Endothelial cell of umbilical vein (primary cell): ENCODE measurements at regions not wholly inside any gene's neighbourhood (a gene's known extent, or its start where the extent isn't known, plus 50 kb on each side); places are given as distances from the start of the nearest gene placed in this dataset.

ENCODE experiments used
- BruUV-seq: library from RNA; stranded (reverse); fragments of 400-500 nt; replicated peaks from 2 replicates; lab custom pipeline; 2021; lab: Mats Ljungman, UMichigan
- CTCF ChIA-PET: fragments of 300-600, 350-600 bp; sonication (Branson Sonifier 250); formaldehyde crosslinking; loops from one replicate; lab custom pipeline; 2021; ENCODE audit warnings: antibody characterized with exemption, inconsistent platforms; lab: Charles Lee
- POLR2A ChIA-PET: fragments of 300-600, 350-600 bp; sonication (Branson Sonifier 250); formaldehyde crosslinking; loops from one replicate; lab custom pipeline; 2021; ENCODE audit warnings: antibody characterized with exemption, inconsistent platforms; lab: Charles Lee
- DNase-seq: peaks from one replicate; pipeline ENCODE4 v3.0.0-alpha.2; 2011; ENCODE audit warnings: low read depth, low spot score
- FAIRE-seq: peaks from 2 replicates; lab custom pipeline; 2011; peaks lifted over from hg19 to GRCh38; lab: Jason Lieb, UNC
- H2AFZ ChIP-seq: 2 replicates; pipeline ENCODE4 v1.6.0; 2012; ENCODE audit warnings: low read depth, low read length, control low read depth, inconsistent platforms
- H3K27ac ChIP-seq: 2 replicates; pipeline ENCODE4 v1.5.1; 2011; ENCODE audit warnings: low read depth, mild to moderate bottlenecking, control low read depth, low read length, moderate library complexity; ENCODE audit not compliant: insufficient read depth
- H3K27me3 ChIP-seq, 2 experiments: 2 replicates each; pipeline versions ENCODE4 v1.6.0 to v1.6.1; 2011; ENCODE audit warnings: low read length in 2 of 2, mixed read lengths in 1 of 2; ENCODE audit not compliant: control insufficient read depth in 2 of 2, insufficient read depth in 2 of 2
- H3K36me3 ChIP-seq, 2 experiments: 2 replicates in 1 of 2; 3 replicates in 1 of 2; pipeline ENCODE4 v1.5.1; 2011; ENCODE audit warnings: low read length in 2 of 2, mild to moderate bottlenecking in 1 of 2, moderate library complexity in 1 of 2; ENCODE audit not compliant: control insufficient read depth in 2 of 2, insufficient read depth in 2 of 2; ENCODE audit errors: extremely low read depth in 1 of 2
- H3K4me1 ChIP-seq: 3 replicates; pipeline ENCODE4 v1.5.1; 2011; ENCODE audit warnings: mild to moderate bottlenecking, low read length; ENCODE audit not compliant: control insufficient read depth, insufficient read depth; ENCODE audit errors: extremely low read depth
- H3K4me2 ChIP-seq: 2 replicates; pipeline ENCODE4 v1.6.1; 2011; ENCODE audit warnings: low read length, control low read depth, mixed read lengths; ENCODE audit not compliant: insufficient read depth
- H3K4me3 ChIP-seq, 3 experiments: fragments of 200-600 bp in 1 of 3; sonication (generic), shearing (Covaris generic) in 1 of 3; replicated peaks in 1 of 3; 2 replicates each; pipeline ENCODE4 v1.5.1; 2011 to 2016; ENCODE audit warnings: control low read depth in 3 of 3, low read length in 3 of 3, mild to moderate bottlenecking in 2 of 3, inconsistent platforms in 1 of 3, low read depth in 1 of 3, moderate library complexity in 1 of 3; ENCODE audit not compliant: insufficient read depth in 1 of 3
- H3K79me2 ChIP-seq: 2 replicates; pipeline ENCODE4 v1.6.0; 2012; ENCODE audit warnings: low read length, inconsistent platforms; ENCODE audit not compliant: control insufficient read depth, insufficient read depth
- H3K9ac ChIP-seq: replicated peaks from 2 replicates; pipeline ENCODE3; 2011; ENCODE audit warnings: low read length, control low read depth; ENCODE audit not compliant: insufficient read depth; ENCODE audit errors: extremely low read depth
- H3K9me1 ChIP-seq: replicated peaks from 3 replicates; pipeline ENCODE4 v1.6.0; 2011; ENCODE audit warnings: mild to moderate bottlenecking, low read length; ENCODE audit not compliant: control insufficient read depth, insufficient read depth; ENCODE audit errors: extremely low read depth
- H3K9me3 ChIP-seq: replicated peaks from 2 replicates; pipeline ENCODE4 v1.5.1; 2012; ENCODE audit warnings: low read length, inconsistent platforms; ENCODE audit not compliant: control insufficient read depth, insufficient read depth
- H4K20me1 ChIP-seq: replicated peaks from 2 replicates; pipeline ENCODE3; 2011; ENCODE audit warnings: mild to moderate bottlenecking, low read length; ENCODE audit not compliant: control insufficient read depth, insufficient read depth; ENCODE audit errors: extremely low read depth
- EZH2 ChIP-seq: IDR thresholded peaks from 2 replicates; pipeline ENCODE4 v1.6.1; 2012; ENCODE audit warnings: borderline replicate concordance, low read depth, mild to moderate bottlenecking, moderate library complexity, low read length, inconsistent platforms; ENCODE audit not compliant: severe bottlenecking
- FOS ChIP-seq: IDR thresholded peaks from 2 replicates; pipeline ENCODE4 v1.6.1; 2011; ENCODE audit warnings: mild to moderate bottlenecking, low read length, moderate library complexity, borderline replicate concordance; ENCODE audit not compliant: insufficient read depth
- GATA2 ChIP-seq: IDR thresholded peaks from 2 replicates; pipeline ENCODE4 v1.7.0; 2011; ENCODE audit warnings: low read depth, mild to moderate bottlenecking, moderate library complexity, mixed read lengths, low read length; ENCODE audit not compliant: insufficient read length, insufficient read depth
- JUN ChIP-seq: IDR thresholded peaks from 2 replicates; pipeline ENCODE4 v1.6.1; 2011; ENCODE audit warnings: borderline replicate concordance, low read depth; ENCODE audit not compliant: insufficient read length, insufficient read depth
- MYC ChIP-seq: IDR thresholded peaks from one replicate; pipeline ENCODE4 v1.6.1; 2011; ENCODE audit warnings: mild to moderate bottlenecking, low read depth, low read length
- POLR2A ChIP-seq: IDR thresholded peaks from 2 replicates; pipeline ENCODE4 v1.6.1; 2012; ENCODE audit warnings: low read depth, mild to moderate bottlenecking, control low read depth, low read length
- POLR2AphosphoS5 ChIP-seq: IDR thresholded peaks from 2 replicates; pipeline ENCODE4 v1.6.1; 2012; ENCODE audit warnings: low read depth, mild to moderate bottlenecking, control low read depth, low read length, moderate library complexity; ENCODE audit not compliant: insufficient read depth
- dilution Hi-C: fragments of 300-500 bp; cut with MboI; formaldehyde crosslinking; loops from one replicate; pipeline ENCODE4 v1.15.0; 2019; ENCODE audit warnings: low sequenced_read_pairs; ENCODE audit not compliant: extremely low pct_ligation_motif_present
- intact Hi-C: fragments of 100-400 bp; cut with micrococcal nuclease; formaldehyde crosslinking; loops from one replicate; pipeline ENCODE4 v1.10.0; 2022
- TF ChIP-seq, protein P1 (sequence below): IDR thresholded peaks from 2 replicates; pipeline ENCODE4 v1.6.1; 2011; ENCODE audit not compliant: insufficient read depth, insufficient read length
- TF ChIP-seq, protein P2 (sequence below), 2 donors: IDR thresholded peaks; 1 replicate in 1 of 2; 2 replicates in 1 of 2; pipeline ENCODE4 v1.5.1; 2011; ENCODE audit warnings: low read length in 2 of 2, mild to moderate bottlenecking in 2 of 2, moderate library complexity in 2 of 2, control low read depth in 1 of 2, inconsistent platforms in 1 of 2, low read depth in 1 of 2; ENCODE audit not compliant: insufficient read depth in 1 of 2; ENCODE audit errors: extremely low read depth in 1 of 2

DNA sequence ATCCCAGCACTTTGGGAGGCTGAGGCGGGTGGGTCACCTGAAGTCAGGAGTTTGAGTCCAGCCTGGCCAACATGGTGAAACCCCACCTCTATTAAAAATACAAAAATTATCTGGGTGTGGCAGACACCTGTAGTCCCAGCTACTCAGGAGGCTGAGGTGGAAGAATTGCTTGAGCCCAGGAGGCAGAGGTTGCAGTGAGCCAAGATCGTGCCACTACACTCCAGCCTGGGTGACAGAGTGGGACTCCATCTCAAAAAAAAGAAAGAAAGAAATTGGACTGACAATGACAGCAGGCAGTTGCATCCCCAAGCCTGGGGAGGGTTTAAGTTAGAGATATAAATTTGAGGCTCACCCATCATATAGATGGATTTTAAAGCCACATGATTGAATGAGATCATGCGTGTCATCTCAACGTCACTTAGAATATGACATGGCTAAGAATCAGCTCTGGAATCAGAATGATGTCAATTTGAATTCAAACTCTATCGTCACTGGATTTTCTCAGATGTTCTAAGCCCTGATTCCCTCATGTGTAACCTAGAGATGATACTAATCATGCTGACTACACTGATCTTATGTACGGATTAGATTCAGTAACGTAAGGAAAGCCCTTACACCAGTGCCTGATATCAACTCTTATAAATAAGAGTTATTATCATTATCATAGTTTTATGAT lies 534.0 kb upstream of the JARID2 start:
- FAIRE-seq (no peak), DNase-seq (no peak)
- Histone ChIP-seq H3K79me2 (no peaks in the 10 kb centered on the region), H3K4me2 (no peak overlapping the region), H3K9ac (no peak overlapping the region), H3K27me3 (no peaks in the 10 kb centered on the region), H3K4me3 (no peak overlapping the region), H3K36me3 (no peaks in the 10 kb centered on the region), H2AFZ (no peak overlapping the region), H3K9me3 (no peaks in the 10 kb centered on the region), H3K27ac (no peak overlapping the region), H3K9me1 (no peaks in the 10 kb centered on the region), H3K4me1 (no peaks in the 10 kb centered on the region), H4K20me1 (no peaks in the 10 kb centered on the region)
- dilution Hi-C loops: no loop called here
- ChIA-PET CTCF (no interaction called here), POLR2A (no interaction called here)
- no peak for TF ChIP-seq MYC
- no peak for TF ChIP-seq GATA2
- no peak for TF ChIP-seq POLR2A
- TF ChIP-seq EZH2: no peak
- no peak for TF ChIP-seq FOS
- TF ChIP-seq, protein P1, sequence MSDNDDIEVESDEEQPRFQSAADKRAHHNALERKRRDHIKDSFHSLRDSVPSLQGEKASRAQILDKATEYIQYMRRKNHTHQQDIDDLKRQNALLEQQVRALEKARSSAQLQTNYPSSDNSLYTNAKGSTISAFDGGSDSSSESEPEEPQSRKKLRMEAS: no peak
- TF ChIP-seq, protein P2, sequence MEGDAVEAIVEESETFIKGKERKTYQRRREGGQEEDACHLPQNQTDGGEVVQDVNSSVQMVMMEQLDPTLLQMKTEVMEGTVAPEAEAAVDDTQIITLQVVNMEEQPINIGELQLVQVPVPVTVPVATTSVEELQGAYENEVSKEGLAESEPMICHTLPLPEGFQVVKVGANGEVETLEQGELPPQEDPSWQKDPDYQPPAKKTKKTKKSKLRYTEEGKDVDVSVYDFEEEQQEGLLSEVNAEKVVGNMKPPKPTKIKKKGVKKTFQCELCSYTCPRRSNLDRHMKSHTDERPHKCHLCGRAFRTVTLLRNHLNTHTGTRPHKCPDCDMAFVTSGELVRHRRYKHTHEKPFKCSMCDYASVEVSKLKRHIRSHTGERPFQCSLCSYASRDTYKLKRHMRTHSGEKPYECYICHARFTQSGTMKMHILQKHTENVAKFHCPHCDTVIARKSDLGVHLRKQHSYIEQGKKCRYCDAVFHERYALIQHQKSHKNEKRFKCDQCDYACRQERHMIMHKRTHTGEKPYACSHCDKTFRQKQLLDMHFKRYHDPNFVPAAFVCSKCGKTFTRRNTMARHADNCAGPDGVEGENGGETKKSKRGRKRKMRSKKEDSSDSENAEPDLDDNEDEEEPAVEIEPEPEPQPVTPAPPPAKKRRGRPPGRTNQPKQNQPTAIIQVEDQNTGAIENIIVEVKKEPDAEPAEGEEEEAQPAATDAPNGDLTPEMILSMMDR (IDR thresholded peaks at IDR 0.05; ENCODE audit: extremely low read depth in 1 of 2, insufficient read depth in 1 of 2, low read depth in 1 of 2, low read length in 2 of 2): no peak
- no peak for TF ChIP-seq POLR2AphosphoS5
- no peak for TF ChIP-seq JUN
- intact Hi-C loops: loop anchor here (10.0 kb wide), 1 partner anchor 497 kb away; no protein-coding TSS in a partner anchor
- no TSS peak for BruUV-seq
